GM12878 (cell line): ENCODE measurements at regions not wholly inside any gene's neighbourhood (a gene's known extent, or its start where the extent isn't known, plus 50 kb on each side); places are given as distances from the start of the nearest gene placed in this dataset.

Source experiments
- ATAC-seq: fragments of 200-7000 bp; cut with Tn5 transposase; 3 replicates; pipeline ENCODE4 v1.9.1; 2020; ENCODE audit warnings: mild to moderate bottlenecking, moderate library complexity
- BruUV-seq: library from RNA; stranded (reverse); fragments of 400-500 nt; replicated peaks from 2 replicates; lab custom pipeline; 2021; lab: Mats Ljungman, UMichigan
- CTCF ChIA-PET: fragments of 300-600 bp; sonication (Branson Sonifier 250); formaldehyde crosslinking; extraction: SDS; loops from one replicate; lab custom pipeline; 2021; ENCODE audit warnings: inconsistent platforms; lab: Yijun Ruan, JAX
- POLR2A ChIA-PET: fragments of 350-600 bp; formaldehyde crosslinking; extraction: SDS; loops from one replicate; lab custom pipeline; 2021; ENCODE audit warnings: inconsistent platforms; lab: Charles Lee
- RAD21 ChIA-PET: fragments of 300-600 bp; sonication (Branson Sonifier 250); formaldehyde crosslinking; loops from one replicate; lab custom pipeline; 2023; ENCODE audit warnings: antibody characterized with exemption; ENCODE audit not compliant: unreplicated experiment; lab: Charles Lee
- SMC1A ChIA-PET: fragments of 300-600 bp; sonication (Branson Sonifier 250); formaldehyde crosslinking; loops from one replicate; lab custom pipeline; 2023; ENCODE audit not compliant: unreplicated experiment, uncharacterized antibody; lab: Charles Lee
- DNase-seq: peaks from one replicate; pipeline ENCODE4 v3.0.0-alpha.2; 2011; ENCODE audit warnings: low read depth, low spot score
- FAIRE-seq: peaks from 3 replicates; lab custom pipeline; 2011; peaks lifted over from hg19 to GRCh38; lab: Jason Lieb, UNC
- H2AFZ ChIP-seq: 2 replicates; pipeline ENCODE4 v1.6.0; 2011; ENCODE audit warnings: low read depth, low read length, control low read depth; ENCODE audit not compliant: control insufficient read depth
- H3K27ac ChIP-seq: 2 replicates; pipeline ENCODE4 v1.5.1; 2011; ENCODE audit warnings: control low read depth; ENCODE audit not compliant: control insufficient read depth, insufficient read depth
- H3K27me3 ChIP-seq, 2 experiments: replicated peaks in 1 of 2; 2 replicates each; pipeline versions ENCODE4 v1.6.0 to v1.6.1; 2011; ENCODE audit warnings: low read length in 1 of 2; ENCODE audit not compliant: control insufficient read depth in 2 of 2, insufficient read depth in 2 of 2
- H3K36me3 ChIP-seq, 2 experiments: 2 replicates each; pipeline ENCODE4 v1.5.1; 2011; ENCODE audit warnings: low read length in 1 of 2; ENCODE audit not compliant: control insufficient read depth in 2 of 2, insufficient read depth in 2 of 2
- H3K4me1 ChIP-seq: 2 replicates; pipeline ENCODE4 v1.6.1; 2011; ENCODE audit warnings: mild to moderate bottlenecking, low read length, moderate library complexity, mixed read lengths; ENCODE audit not compliant: control insufficient read depth, insufficient read depth
- H3K4me2 ChIP-seq: 2 replicates; pipeline ENCODE4 v1.6.0; 2011; ENCODE audit warnings: control low read depth; ENCODE audit not compliant: control insufficient read depth, insufficient read depth
- H3K4me3 ChIP-seq: fragments of 200-600 bp; sonication (generic); 2 replicates; pipeline ENCODE4 v1.5.1; 2016
- H3K79me2 ChIP-seq: 2 replicates; pipeline ENCODE4 v1.6.0; 2011; ENCODE audit warnings: low read length; ENCODE audit not compliant: control insufficient read depth, insufficient read depth
- H3K9ac ChIP-seq: 2 replicates; pipeline ENCODE4 v1.8.0; 2011; ENCODE audit warnings: low read length, control low read depth, mixed read lengths; ENCODE audit not compliant: control insufficient read depth, insufficient read depth
- H3K9me3 ChIP-seq: replicated peaks from 3 replicates; pipeline ENCODE4 v1.5.1; 2011; ENCODE audit warnings: mild to moderate bottlenecking, low read length; ENCODE audit not compliant: control insufficient read depth, insufficient read depth
- H4K20me1 ChIP-seq: 2 replicates; pipeline ENCODE4 v1.6.0; 2011; ENCODE audit not compliant: control insufficient read depth, insufficient read depth
- CBFB ChIP-seq: IDR thresholded peaks from 2 replicates; pipeline ENCODE4 v1.6.1; 2016; ENCODE audit warnings: antibody characterized with exemption, low read depth
- EED ChIP-seq: sonication (generic); IDR thresholded peaks from 2 replicates; pipeline ENCODE4 v1.6.1; 2016; ENCODE audit warnings: antibody characterized with exemption, low read depth
- ETV6 ChIP-seq, 2 experiments: fragments of 450-650 bp in 1 of 2; IDR thresholded peaks in 1 of 2; conservative IDR thresholded peaks in 1 of 2; 2 replicates each; pipeline ENCODE4 v1.6.1; 2014; ENCODE audit warnings: antibody characterized with exemption in 1 of 2, borderline replicate concordance in 1 of 2, low read depth in 1 of 2, mild to moderate bottlenecking in 1 of 2, moderate library complexity in 1 of 2
- KAT2A ChIP-seq: conservative IDR thresholded peaks from 2 replicates; pipeline ENCODE4 v1.6.1; 2011; ENCODE audit warnings: low read depth, low read length; ENCODE audit not compliant: control insufficient read depth
- LARP7 ChIP-seq: fragments of 450-650 bp; IDR thresholded peaks from 2 replicates; pipeline ENCODE4 v1.6.1; 2017; ENCODE audit warnings: mild to moderate bottlenecking
- NBN ChIP-seq: fragments of 450-650 bp; IDR thresholded peaks from 2 replicates; pipeline ENCODE4 v1.6.1; 2016
- NFYA ChIP-seq: IDR thresholded peaks from 2 replicates; pipeline ENCODE4 v1.6.1; 2011; ENCODE audit warnings: low read depth, mild to moderate bottlenecking, low read length, improper control_type of control experiment, borderline replicate concordance
- NFYB ChIP-seq: IDR thresholded peaks from 2 replicates; pipeline ENCODE4 v1.6.1; 2011; ENCODE audit warnings: low read depth, mild to moderate bottlenecking, low read length, improper control_type of control experiment, moderate library complexity; ENCODE audit not compliant: insufficient read depth
- SPI1 ChIP-seq: IDR thresholded peaks from 2 replicates; pipeline ENCODE4 v1.6.1; 2011; ENCODE audit warnings: low read depth, mild to moderate bottlenecking, low read length, moderate library complexity, borderline replicate concordance; ENCODE audit not compliant: insufficient read depth
- TBL1XR1 ChIP-seq: IDR thresholded peaks from 2 replicates; pipeline ENCODE4 v1.6.1; 2012; ENCODE audit warnings: low read depth, low read length, improper control_type of control experiment
- WGBS: methylation state at CpG from one replicate; pipeline ENCODE4 v1.1.6; 2016; ENCODE audit warnings: low lambda C conversion rate; ENCODE audit not compliant: insufficient replicate concordance, insufficient coverage; ENCODE audit errors: missing lambda C conversion rate; 5-methylcytosine and 5-hydroxymethylcytosine counted together
- in situ Hi-C: fragments of 300-500 bp; cut with MboI; formaldehyde crosslinking; loops from 9 replicates; pipeline ENCODE4 v1.14.3; 2018; ENCODE audit warnings: mixed read lengths
- intact Hi-C: fragments of 100-400 bp; cut with micrococcal nuclease; formaldehyde crosslinking; loops from one replicate; pipeline ENCODE4 v1.14.2; 2022; ENCODE audit not compliant: unreplicated experiment
- TF ChIP-seq, protein P1 (sequence below): fragments of 450-650 bp; formaldehyde crosslinking; IDR thresholded peaks from 2 replicates; pipeline ENCODE4 v1.4.0; 2020; ENCODE audit warnings: mild to moderate bottlenecking, moderate library complexity
- TF ChIP-seq, protein P2 (sequence below): IDR thresholded peaks from 2 replicates; pipeline ENCODE4 v1.6.1; 2012; ENCODE audit warnings: mild to moderate bottlenecking, low read depth, low read length
- TF ChIP-seq, protein P3 (sequence below): fragments of 150-350 bp; IDR thresholded peaks from 2 replicates; pipeline ENCODE4 v1.6.1; 2014; ENCODE audit warnings: mild to moderate bottlenecking, low read depth, low read length

- TF ChIP-seq, protein P1, sequence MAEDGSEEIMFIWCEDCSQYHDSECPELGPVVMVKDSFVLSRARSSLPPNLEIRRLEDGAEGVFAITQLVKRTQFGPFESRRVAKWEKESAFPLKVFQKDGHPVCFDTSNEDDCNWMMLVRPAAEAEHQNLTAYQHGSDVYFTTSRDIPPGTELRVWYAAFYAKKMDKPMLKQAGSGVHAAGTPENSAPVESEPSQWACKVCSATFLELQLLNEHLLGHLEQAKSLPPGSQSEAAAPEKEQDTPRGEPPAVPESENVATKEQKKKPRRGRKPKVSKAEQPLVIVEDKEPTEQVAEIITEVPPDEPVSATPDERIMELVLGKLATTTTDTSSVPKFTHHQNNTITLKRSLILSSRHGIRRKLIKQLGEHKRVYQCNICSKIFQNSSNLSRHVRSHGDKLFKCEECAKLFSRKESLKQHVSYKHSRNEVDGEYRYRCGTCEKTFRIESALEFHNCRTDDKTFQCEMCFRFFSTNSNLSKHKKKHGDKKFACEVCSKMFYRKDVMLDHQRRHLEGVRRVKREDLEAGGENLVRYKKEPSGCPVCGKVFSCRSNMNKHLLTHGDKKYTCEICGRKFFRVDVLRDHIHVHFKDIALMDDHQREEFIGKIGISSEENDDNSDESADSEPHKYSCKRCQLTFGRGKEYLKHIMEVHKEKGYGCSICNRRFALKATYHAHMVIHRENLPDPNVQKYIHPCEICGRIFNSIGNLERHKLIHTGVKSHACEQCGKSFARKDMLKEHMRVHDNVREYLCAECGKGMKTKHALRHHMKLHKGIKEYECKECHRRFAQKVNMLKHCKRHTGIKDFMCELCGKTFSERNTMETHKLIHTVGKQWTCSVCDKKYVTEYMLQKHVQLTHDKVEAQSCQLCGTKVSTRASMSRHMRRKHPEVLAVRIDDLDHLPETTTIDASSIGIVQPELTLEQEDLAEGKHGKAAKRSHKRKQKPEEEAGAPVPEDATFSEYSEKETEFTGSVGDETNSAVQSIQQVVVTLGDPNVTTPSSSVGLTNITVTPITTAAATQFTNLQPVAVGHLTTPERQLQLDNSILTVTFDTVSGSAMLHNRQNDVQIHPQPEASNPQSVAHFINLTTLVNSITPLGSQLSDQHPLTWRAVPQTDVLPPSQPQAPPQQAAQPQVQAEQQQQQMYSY (CRISPR knock-in tag) = no peak
- TF ChIP-seq NBN (no peak), ETV6 (conservative IDR thresholded peaks at IDR 0.05 in 1 of 2, IDR thresholded peaks at IDR 0.05 in 1 of 2; ENCODE audit: borderline replicate concordance in 1 of 2, low read depth in 1 of 2) (no peak), EED (no peak), NFYA (no peak), NFYB (no peak), KAT2A (no peak)
- TF ChIP-seq, all 136 proteins: peak for 0
Observed at GRCh38 chr14:26835979-26836570, 238.2 kb upstream of the NOVA1 start (continued).

GRCh38 chr14:26839481-26839880, 241.6 kb upstream of the NOVA1 start:
- H3K4me3 ChIP-seq = no peak overlapping the region
- H3K27ac ChIP-seq = no peak overlapping the region
- no peaks in the 10 kb centered on the region for H3K27me3 ChIP-seq
- H3K4me1 ChIP-seq = no peaks in the 10 kb centered on the region
- H4K20me1 ChIP-seq = no peaks in the 10 kb centered on the region
- H3K9ac ChIP-seq = no peak overlapping the region
- H3K9me3 ChIP-seq = no peaks in the 10 kb centered on the region
- WGBS = 0% methylated on average over 1 of the region's 1 CpG
- H3K36me3 ChIP-seq = no peaks in the 10 kb centered on the region
- RAD21 ChIA-PET = no interaction called here
- no peak overlapping the region for H2AFZ ChIP-seq
- no peak overlapping the region for H3K4me2 ChIP-seq
- H3K79me2 ChIP-seq = no peaks in the 10 kb centered on the region
- DNase-seq (no peak), FAIRE-seq (no peak), ATAC-seq (no peak)
- CTCF ChIA-PET = no interaction called here
- intact Hi-C loops (no loop called here), in situ Hi-C loops (no loop called here)
- BruUV-seq = no TSS peak
- SMC1A ChIA-PET = interaction anchor here (1.1 kb wide), 1 partner anchor 14 kb away, joined by 3 read pairs; no protein-coding TSS in a partner anchor
- POLR2A ChIA-PET = no interaction called here
- TF ChIP-seq TBL1XR1 (no peak), LARP7 (no peak), CBFB (no peak), SPI1 (no peak)
- TF ChIP-seq, protein P2, sequence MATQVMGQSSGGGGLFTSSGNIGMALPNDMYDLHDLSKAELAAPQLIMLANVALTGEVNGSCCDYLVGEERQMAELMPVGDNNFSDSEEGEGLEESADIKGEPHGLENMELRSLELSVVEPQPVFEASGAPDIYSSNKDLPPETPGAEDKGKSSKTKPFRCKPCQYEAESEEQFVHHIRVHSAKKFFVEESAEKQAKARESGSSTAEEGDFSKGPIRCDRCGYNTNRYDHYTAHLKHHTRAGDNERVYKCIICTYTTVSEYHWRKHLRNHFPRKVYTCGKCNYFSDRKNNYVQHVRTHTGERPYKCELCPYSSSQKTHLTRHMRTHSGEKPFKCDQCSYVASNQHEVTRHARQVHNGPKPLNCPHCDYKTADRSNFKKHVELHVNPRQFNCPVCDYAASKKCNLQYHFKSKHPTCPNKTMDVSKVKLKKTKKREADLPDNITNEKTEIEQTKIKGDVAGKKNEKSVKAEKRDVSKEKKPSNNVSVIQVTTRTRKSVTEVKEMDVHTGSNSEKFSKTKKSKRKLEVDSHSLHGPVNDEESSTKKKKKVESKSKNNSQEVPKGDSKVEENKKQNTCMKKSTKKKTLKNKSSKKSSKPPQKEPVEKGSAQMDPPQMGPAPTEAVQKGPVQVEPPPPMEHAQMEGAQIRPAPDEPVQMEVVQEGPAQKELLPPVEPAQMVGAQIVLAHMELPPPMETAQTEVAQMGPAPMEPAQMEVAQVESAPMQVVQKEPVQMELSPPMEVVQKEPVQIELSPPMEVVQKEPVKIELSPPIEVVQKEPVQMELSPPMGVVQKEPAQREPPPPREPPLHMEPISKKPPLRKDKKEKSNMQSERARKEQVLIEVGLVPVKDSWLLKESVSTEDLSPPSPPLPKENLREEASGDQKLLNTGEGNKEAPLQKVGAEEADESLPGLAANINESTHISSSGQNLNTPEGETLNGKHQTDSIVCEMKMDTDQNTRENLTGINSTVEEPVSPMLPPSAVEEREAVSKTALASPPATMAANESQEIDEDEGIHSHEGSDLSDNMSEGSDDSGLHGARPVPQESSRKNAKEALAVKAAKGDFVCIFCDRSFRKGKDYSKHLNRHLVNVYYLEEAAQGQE = no peak
- TF ChIP-seq, protein P3, sequence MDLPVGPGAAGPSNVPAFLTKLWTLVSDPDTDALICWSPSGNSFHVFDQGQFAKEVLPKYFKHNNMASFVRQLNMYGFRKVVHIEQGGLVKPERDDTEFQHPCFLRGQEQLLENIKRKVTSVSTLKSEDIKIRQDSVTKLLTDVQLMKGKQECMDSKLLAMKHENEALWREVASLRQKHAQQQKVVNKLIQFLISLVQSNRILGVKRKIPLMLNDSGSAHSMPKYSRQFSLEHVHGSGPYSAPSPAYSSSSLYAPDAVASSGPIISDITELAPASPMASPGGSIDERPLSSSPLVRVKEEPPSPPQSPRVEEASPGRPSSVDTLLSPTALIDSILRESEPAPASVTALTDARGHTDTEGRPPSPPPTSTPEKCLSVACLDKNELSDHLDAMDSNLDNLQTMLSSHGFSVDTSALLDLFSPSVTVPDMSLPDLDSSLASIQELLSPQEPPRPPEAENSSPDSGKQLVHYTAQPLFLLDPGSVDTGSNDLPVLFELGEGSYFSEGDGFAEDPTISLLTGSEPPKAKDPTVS = no peak
